ENCODE measurements at regions not wholly inside any gene's neighbourhood (a gene's known extent, or its start where the extent isn't known, plus 50 kb on each side); places are given as distances from the start of the nearest gene placed in this dataset.
A peak's percentile ranks its signal among the peaks of the same experiment; 100 is the strongest.

GRCh38 chrX:85569096-85569495, 189.6 kb upstream of the POF1B start:
- no peaks in the 10 kb centered on the region for H3K79me2 ChIP-seq (ENCODE audit: insufficient read depth, low read length)
- no peak overlapping the region for H3K4me2 ChIP-seq (ENCODE audit: low read depth, low read length, poor library complexity, severe bottlenecking)
- no peaks in the 10 kb centered on the region for H3F3A ChIP-seq (ENCODE audit: low read depth)
- no peaks in the 10 kb centered on the region for H3K9me3 ChIP-seq (ENCODE audit: insufficient read depth, low read depth, low read length)
- no peaks in the 10 kb centered on the region for H4K20me1 ChIP-seq (ENCODE audit: insufficient read depth, low read length, poor library complexity, severe bottlenecking)
- H3K36me3 ChIP-seq (ENCODE audit: insufficient read depth, low read length): no peaks in the 10 kb centered on the region
- H3K9ac ChIP-seq (ENCODE audit: low read depth, low read length, poor library complexity, severe bottlenecking): no peak overlapping the region
- no peaks in the 10 kb centered on the region for H3K27me3 ChIP-seq (ENCODE audit: insufficient read depth, low read length, poor library complexity, severe bottlenecking)
- H2AFZ ChIP-seq (ENCODE audit: low read length): no peak overlapping the region
- TF ChIP-seq EZH2phosphoT487 (IDR thresholded peaks at IDR 0.05; ENCODE audit: borderline replicate concordance): no peak
- TF ChIP-seq, protein P1, sequence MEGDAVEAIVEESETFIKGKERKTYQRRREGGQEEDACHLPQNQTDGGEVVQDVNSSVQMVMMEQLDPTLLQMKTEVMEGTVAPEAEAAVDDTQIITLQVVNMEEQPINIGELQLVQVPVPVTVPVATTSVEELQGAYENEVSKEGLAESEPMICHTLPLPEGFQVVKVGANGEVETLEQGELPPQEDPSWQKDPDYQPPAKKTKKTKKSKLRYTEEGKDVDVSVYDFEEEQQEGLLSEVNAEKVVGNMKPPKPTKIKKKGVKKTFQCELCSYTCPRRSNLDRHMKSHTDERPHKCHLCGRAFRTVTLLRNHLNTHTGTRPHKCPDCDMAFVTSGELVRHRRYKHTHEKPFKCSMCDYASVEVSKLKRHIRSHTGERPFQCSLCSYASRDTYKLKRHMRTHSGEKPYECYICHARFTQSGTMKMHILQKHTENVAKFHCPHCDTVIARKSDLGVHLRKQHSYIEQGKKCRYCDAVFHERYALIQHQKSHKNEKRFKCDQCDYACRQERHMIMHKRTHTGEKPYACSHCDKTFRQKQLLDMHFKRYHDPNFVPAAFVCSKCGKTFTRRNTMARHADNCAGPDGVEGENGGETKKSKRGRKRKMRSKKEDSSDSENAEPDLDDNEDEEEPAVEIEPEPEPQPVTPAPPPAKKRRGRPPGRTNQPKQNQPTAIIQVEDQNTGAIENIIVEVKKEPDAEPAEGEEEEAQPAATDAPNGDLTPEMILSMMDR (conservative IDR thresholded peaks at IDR 0.05; ENCODE audit: low read length): no peak
- no peaks in the 10 kb centered on the region for H3K4me1 ChIP-seq (ENCODE audit: insufficient read depth, low read length, poor library complexity, severe bottlenecking)
- H3K9me2 ChIP-seq (replicated peaks; ENCODE audit: low read depth, low read length): no peaks in the 10 kb centered on the region
- no peak overlapping the region for H3K4me3 ChIP-seq (ENCODE audit: low read length, poor library complexity, severe bottlenecking)

DNA sequence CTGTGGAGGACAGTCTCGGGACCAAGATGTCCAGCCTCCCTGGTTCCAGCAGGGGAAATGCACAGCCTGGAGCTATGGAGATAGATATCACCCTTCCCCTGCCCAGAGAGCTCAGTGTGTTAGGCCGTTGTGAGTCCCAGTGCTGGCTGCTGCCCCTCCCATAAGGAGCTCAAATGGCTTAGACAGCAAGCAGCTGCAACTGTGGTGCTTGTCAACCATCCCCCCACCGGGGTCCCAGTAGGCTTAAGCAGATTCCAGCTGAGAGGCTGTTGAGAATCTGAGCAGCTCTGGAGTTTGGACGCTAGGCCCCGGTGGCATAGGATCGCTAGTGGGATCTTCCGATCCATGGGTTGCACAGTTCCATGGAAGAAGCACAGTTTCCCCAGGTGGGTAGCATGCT, 181.8 kb upstream of the POF1B start:
- no peak for TF ChIP-seq EZH2phosphoT487 (IDR thresholded peaks at IDR 0.05; ENCODE audit: borderline replicate concordance)
- TF ChIP-seq, protein P1 (conservative IDR thresholded peaks at IDR 0.05; ENCODE audit: low read length): no peak
- Histone ChIP-seq H3K4me3 (ENCODE audit: low read length, poor library complexity, severe bottlenecking) (no peak overlapping the region), H3K4me2 (ENCODE audit: low read depth, low read length, poor library complexity, severe bottlenecking) (no peak overlapping the region), H4K20me1 (ENCODE audit: insufficient read depth, low read length, poor library complexity, severe bottlenecking) (no peaks in the 10 kb centered on the region), H3K36me3 (ENCODE audit: insufficient read depth, low read length) (no peaks in the 10 kb centered on the region), H3K27me3 (ENCODE audit: insufficient read depth, low read length, poor library complexity, severe bottlenecking) (no peaks in the 10 kb centered on the region), H3K79me2 (ENCODE audit: insufficient read depth, low read length) (no peaks in the 10 kb centered on the region), H3K9me3 (ENCODE audit: insufficient read depth, low read depth, low read length) (no peaks in the 10 kb centered on the region), H3K9me2 (replicated peaks; ENCODE audit: low read depth, low read length) (no peaks in the 10 kb centered on the region), H3F3A (ENCODE audit: low read depth) (no peaks in the 10 kb centered on the region), H3K4me1 (ENCODE audit: insufficient read depth, low read length, poor library complexity, severe bottlenecking) (no peaks in the 10 kb centered on the region), H3K9ac (ENCODE audit: low read depth, low read length, poor library complexity, severe bottlenecking) (no peak overlapping the region), H2AFZ (ENCODE audit: low read length) (no peak overlapping the region)

DNA sequence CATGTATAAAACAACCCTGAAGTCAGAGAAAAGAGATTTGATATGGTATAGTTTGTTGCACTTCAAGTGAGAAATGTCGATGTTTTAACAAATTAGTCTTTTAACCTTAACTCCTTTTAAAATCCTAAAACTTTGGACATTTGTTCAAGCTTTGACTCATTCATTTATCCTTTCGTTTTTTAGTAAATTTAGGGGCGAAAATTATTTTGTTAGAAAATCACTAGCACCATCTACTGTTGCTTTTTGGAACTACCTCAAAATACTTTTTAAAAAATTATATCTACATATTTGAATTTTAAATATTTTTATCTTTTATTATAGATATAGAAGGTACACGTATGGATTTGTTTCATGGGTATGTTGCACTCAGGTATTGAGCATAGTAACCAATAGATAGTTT, 165.1 kb upstream of the POF1B start:
- Histone ChIP-seq H3F3A (ENCODE audit: low read depth) (no peaks in the 10 kb centered on the region), H2AFZ (ENCODE audit: low read length) (peak overlapping the region; percentile 66; the same call in 1 of the 2 replicates), H3K4me2 (ENCODE audit: low read depth, low read length, poor library complexity, severe bottlenecking) (peak overlapping the region; percentile 43), H3K79me2 (ENCODE audit: insufficient read depth, low read length) (no peaks in the 10 kb centered on the region), H3K4me3 (ENCODE audit: low read length, poor library complexity, severe bottlenecking) (no peak overlapping the region), H3K4me1 (ENCODE audit: insufficient read depth, low read length, poor library complexity, severe bottlenecking) (no peaks in the 10 kb centered on the region), H4K20me1 (ENCODE audit: insufficient read depth, low read length, poor library complexity, severe bottlenecking) (no peaks in the 10 kb centered on the region), H3K9ac (ENCODE audit: low read depth, low read length, poor library complexity, severe bottlenecking) (no peak overlapping the region), H3K27me3 (ENCODE audit: insufficient read depth, low read length, poor library complexity, severe bottlenecking) (no peaks in the 10 kb centered on the region), H3K9me2 (replicated peaks; ENCODE audit: low read depth, low read length) (no peaks in the 10 kb centered on the region), H3K36me3 (ENCODE audit: insufficient read depth, low read length) (no peaks in the 10 kb centered on the region), H3K9me3 (ENCODE audit: insufficient read depth, low read depth, low read length) (no peaks in the 10 kb centered on the region)
- TF ChIP-seq EZH2phosphoT487 (IDR thresholded peaks at IDR 0.05; ENCODE audit: borderline replicate concordance): no peak
- TF ChIP-seq, protein P1 (conservative IDR thresholded peaks at IDR 0.05; ENCODE audit: low read length): peak; percentile 26; the same call in 1 of the 2 replicates
